ENCODE measurements at regions not wholly inside any gene's neighbourhood (a gene's known extent, or its start where the extent isn't known, plus 50 kb on each side); places are given as distances from the start of the nearest gene placed in this dataset.

DNA sequence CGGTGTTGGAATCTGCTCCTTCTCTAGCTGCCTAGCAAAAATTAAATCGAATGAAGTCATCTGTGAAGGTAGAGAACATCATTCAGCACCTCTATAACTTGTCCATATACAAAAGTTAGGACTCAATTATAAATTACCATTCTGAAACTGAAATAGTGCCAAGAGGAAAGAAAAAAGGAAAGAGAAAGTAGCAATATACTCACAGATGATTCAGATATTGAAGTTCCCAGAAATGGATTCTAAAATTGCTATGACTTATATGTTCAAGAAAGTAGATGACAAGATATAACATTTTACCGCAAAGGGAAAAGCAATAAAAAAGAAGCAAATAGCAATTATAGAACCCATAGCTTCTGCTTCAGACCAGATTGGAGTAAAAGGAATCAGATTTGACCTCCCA, 333.6 kb upstream of the GYPC start:
- DNase-seq: no peak

DNA sequence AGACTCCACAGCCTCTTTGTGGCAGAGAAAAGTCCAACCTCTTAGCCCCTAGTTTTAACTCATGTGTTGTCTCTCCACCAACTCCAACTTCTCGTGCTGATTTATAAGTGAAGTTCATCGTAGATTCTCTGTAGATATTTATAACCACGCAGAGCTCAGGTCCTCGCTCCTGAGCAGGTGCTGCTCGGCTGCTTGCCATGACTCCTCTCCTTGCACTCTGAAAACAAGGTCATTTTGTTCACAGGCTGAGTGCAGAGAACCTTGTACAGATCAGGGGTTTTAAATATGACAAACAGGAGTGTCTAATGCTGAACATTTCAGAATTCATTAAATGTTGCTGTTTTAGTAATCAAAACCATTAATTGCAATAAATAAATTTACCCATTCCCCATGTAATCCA, 330.8 kb upstream of the GYPC start:
- DNase-seq: no peak

DNA sequence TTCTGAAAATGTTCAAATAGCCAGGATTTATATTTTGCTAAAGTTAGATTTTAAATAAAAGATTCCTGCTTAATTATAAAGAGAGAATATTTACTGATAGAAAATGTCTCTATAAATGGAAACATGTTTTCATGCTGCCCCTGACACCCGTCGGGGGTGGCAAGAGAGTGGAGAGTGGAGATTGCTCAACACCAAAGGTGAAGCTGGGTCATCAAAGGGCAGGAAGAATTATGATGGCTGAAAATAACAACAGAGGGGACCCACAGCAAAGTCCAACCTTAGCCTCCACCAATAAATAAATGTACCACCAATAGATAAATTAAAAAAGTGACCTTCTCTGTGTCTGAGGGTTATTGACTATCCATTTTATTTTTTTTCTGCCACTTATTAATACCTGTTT, 326.8 kb upstream of the GYPC start:
- no peak for DNase-seq

DNA sequence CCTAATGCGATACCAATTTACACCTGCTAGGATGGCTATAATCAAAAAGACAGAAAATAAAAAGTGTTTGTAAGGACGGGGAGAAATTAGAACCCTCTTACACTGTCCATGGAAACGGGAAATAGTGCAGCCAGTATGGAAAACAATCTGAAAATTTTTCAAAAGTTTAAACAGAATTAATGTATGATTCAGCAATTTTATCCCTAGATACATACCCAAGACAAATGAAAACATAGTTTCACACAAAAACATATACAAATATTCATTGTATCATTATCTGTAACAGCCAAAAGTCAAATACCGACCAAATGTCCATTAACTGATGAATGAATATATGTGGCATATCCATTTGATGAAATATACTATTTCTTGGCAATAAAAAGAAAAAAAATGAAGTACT, 313.5 kb upstream of the GYPC start:
- DNase-seq: no peak

DNA sequence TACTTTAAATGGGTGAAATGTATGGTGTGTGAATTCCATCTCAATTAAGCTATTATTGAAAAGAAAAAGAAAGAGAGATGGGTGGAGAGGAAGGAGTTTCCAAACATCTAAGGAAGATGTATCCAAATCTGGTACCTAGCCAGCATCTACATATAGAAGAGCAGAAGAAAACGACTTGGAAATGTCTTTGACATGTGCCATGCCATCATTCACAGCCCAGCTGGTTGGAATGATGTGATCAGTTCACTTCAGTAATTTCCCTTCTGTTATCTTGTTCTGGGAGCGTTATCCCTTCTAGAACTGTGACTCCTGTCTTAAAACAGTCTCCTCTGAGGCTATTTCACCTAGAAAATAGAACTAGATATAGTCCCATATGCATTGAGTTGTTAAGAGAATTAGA, 312.8 kb upstream of the GYPC start:
- DNase-seq: no peak

DNA sequence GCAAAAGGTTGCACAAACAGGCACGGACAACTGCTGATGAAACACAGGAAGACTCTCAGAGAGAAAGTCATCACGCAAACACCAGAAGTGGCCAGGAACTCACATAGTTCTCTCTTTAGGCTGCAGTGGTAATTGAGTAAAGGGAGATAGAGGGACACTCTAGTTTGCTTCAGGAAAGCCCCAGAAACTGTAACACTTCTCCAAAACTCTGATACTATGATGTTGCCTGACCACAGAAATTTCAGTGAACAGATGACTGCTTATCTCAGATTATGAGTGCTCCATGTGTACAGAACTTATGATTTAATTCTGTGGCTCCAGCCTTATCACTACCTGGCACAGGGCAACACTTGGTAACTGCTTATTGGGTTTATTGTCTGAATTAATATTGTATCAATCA, 311.5 kb upstream of the GYPC start:
- no peak for DNase-seq

DNA sequence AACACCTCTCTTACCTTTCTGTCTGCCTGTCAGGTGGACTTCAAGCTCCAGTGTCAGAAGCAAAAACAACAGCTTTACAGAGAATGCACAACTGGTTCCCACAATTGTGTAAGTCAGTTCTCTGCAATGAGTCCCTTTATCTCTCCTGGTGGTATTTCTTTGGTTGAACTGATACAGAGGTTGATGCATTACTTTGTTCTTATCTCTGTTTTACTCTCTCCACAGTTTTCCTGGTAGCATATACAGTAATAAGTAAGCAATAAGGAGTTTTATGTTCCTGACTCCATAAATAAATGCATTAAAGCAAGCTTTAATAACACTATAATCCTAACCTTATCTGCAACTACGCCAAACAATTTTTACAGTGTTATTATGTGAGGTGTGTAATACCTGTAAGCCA, 310.3 kb upstream of the GYPC start:
- no peak for DNase-seq

DNA sequence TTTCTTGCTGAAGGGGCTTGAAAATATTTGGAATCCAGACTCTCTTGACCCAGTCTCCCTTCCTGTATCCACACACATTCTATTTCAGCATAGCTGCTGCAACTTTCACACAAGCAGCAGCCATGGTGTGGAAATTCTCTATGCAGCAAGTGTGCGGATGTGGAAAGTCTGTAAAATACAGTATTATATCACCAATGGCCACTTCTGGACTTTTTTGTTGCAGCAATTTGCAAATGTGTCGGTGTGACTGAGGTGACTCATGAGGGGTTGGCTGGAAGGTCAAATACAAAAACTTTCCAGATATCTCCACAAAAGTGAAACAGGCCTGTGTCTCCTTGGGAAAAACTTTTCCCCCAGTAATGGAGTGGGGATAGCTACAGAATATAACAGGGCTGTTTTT, 299.3 kb upstream of the GYPC start:
- no peak for DNase-seq

DNA sequence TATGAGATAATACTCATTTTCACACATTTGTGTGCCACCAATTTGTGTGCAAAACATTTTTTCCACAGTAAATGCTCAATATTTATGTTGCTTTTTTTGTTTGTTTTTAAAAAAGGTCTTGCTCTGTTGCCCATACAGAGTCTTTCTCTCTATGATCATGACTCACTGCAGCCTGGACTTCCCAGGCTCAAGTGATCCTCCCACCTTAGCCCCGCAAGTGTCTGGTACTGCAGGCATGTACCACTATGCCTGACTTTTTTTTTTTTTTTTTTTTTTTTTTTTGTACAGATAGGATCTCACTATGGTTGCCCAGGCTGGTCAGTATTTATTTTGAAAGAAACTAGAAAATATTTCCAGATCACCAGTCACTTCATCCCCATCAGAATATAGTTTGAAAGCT, 297.8 kb upstream of the GYPC start:
- DNase-seq: no peak

DNA sequence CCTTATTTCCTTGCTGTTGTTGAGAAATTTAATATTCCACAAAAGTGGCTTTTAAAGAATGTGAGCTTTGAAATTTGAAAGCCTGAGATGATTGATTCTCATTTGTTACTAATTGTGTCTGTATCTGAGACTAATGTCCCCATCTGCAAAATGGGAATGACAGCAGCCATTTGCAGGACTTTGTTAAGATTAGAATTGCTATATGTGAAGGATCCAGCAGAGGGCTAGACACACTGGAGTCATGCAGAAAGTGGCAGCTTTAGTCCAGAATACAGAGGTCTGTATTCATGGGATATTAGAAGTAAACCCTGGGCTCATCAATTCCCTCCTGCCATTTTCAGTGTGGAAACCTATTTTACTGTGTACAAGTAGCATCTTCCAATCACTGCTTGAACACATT, 296.5 kb upstream of the GYPC start:
- DNase-seq: no peak

DNA sequence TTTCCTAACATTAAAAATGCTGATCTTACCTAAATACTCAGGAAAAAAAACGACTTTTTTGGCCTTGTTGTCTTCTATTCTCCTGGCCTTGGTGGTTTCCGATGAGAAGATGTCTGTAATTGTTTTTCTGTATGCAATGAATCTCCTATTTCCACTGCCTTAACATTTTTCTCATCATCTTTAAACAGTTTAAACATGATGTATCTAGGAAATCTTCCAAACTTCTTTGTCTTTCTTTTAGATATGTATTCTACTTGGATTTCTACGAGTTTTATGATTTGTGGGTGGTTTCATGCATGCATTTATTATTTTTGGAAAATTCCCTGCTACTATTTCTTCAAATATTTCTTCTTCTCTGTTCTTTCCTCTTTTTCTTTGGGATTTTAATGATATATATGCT, 288.6 kb upstream of the GYPC start:
- no peak for DNase-seq

DNA sequence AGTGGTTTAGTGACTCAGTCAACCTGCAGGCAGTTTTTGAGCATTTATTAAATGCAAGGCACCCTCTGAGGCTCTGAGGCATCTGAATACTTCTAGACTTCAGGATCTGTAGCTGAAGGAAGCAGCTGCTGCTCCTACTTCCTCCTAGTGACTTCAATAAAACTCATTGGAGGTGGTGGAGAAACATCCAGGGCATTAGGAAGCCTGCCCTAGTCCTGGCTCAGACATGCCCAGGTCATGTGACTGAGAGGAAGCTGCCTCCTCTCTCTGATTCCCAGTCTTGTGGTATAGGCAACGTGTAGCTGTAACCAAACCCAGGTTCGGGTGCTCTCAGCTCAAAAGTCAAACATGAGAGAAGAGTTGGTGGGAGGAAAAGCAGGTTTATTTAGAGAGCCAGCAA, 287.2 kb upstream of the GYPC start:
- no peak for DNase-seq

DNA sequence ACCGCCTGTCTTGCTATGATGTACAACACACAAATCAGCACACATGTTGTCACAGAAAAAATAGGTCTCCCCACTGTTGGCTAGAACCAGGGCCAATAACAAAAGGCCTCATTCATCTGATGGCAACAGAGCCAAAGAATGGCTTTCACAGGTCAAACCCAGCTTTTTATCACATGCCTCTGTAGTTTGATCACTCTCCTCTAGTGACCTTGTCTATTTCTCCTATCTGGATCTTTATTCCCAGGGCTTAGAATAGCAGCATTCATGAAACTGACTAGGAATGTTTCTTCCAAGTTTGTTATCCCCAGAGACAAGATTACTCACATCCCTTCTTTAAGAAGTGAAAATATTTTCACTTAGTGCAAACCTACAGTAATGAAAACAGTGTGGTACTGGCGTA, 285.8 kb upstream of the GYPC start:
- DNase-seq: no peak

DNA sequence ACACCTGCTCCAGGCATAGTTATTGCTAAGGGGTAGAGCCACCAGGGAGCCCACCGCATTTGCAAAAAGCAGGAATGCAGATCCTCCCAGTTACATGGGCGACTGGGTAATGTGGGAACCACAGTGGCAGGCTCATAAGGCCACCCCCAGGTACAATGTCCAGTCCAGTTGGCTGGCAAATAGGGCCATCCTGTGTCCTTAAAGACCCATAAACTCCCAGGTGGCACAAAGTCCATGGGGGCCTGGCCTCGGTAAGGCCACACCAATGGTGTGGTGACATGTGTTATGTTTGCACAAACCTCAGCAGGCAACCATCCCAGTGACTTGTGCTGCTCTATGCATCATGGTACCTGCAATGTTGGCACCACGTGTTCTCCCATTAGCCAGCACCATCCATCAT, 283.6 kb upstream of the GYPC start:
- DNase-seq: no peak

DNA sequence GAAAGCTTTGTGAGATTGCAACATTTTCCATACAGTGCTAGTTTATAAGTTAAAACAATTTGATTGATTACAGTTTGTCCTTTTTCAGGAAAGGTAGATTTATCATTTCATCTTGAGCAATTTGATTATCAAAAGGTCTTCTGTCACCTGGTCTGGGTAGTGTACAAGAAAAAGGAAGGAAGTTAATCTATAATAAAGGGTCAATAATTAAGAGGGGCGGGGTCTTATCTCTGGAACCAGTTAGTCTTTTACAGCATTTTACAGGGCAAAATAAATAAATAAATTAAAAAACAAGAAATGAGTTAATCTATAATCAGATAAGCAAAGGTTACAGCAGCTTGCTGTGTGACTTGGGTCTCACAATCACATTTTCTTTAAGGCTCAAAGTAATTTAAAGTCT, 277.8 kb upstream of the GYPC start:
- DNase-seq: no peak

DNA sequence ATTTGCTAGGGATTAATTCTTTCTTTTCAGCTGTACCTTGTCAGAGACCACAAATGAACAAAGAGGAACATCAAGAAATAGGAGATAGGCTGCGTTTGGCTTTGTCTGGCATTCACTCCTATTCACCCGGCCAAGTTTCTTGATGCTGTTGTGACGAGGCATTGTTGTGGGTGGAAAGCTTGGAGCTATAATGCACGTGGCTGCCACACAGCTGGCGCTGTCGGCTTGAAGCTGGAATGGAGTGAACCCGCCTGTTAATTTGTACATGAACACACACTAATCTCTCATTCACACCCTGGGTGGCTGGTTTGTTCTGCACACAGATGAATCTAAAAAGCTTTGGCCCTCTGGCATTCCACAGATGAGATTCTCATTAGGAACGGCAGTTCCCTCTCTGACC, 274.9 kb upstream of the GYPC start:
- no peak for DNase-seq

DNA sequence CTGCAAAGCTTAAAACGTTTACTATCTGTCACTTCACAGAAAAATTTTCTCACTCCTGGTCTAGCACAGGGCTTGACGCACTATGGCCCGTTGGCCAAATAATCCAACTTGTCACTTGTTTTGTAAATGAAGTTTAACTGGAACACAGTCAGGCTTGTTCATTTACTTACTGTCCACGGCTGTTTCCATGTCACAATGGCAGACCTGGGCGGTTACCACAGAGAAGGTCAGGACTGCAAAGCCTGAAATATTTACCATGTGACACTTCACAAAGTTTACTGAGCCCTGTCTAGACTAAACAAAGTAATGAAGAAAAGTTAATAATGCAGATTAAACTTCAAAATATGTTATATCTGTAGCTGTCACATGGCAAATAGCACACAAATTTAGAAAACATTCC, 273.0 kb upstream of the GYPC start:
- DNase-seq: no peak

DNA sequence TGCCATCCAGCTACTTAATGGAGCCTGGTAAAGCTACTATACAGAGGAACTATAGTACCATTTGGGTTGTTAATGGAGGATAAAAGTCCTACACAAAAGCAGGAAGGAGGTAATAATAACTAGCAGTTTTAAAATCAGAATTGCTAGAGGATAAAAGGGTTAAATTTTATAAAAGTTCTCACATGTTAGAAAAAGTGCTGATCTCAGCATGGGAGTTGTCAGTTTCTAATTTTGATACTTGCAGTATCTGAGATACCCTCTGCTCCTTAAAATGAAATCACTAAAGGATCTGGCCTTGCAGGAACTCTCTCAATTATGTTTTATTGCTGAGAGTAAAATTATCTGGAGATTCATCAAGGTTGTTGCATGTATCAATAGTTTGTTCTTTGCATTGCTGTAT, 272.2 kb upstream of the GYPC start:
- no peak for DNase-seq

DNA sequence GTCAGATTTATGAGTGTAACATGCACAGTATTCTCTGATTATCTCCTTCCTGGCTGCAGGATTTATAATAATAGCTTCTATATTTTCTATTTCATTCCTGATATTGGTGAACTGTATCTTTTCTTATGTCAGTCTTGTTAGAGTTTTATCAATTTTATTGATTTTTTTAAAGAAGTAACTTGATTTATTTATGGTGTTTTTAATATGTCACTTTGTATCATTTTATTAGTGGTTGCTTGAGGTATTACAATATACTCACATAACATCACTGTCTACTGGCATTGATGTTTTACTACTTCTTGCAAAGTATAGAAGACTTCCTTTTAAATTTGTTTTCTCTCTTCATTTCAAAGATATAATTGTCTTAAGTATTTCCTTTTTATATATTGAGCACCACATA, 270.5 kb upstream of the GYPC start:
- no peak for DNase-seq

DNA sequence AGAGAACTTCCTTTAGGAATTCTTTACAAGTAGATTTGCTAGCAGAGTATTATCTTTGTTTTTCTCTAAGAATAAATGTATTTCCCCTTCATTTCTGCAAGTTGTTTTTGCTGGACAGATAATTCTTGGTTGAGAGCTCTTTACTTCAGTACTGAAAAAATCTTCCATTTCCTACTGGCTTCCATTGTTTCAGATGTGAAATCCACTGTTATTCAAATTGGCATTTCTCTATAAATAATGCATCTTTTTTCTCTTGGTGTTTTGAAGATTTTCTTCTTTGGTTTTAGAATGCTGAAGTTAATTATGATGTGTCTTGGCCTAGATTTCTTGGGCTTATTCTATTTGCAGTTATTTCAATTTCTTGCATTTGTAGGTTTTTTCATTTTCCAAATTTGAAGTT, 270.0 kb upstream of the GYPC start:
- DNase-seq: no peak

DNA sequence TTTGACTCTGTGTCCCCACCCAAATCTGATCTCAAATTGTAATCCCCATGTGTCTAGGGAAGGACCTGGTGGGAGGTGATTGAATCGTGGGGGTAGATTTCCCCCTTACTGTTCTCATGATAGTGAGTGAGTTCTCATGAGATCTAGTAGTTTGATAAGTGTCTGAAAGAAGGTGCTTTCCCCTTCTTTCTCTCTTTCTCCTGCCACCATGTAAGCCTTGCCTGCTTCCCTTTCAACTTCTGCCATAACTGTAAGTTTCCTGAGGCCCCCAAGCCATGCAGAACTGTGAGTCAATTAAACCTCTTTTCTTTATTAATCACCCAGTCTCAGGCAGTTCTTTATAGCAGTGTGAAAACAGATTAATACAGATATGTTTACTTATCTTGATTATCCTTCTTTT, 266.5 kb upstream of the GYPC start:
- DNase-seq: no peak

DNA sequence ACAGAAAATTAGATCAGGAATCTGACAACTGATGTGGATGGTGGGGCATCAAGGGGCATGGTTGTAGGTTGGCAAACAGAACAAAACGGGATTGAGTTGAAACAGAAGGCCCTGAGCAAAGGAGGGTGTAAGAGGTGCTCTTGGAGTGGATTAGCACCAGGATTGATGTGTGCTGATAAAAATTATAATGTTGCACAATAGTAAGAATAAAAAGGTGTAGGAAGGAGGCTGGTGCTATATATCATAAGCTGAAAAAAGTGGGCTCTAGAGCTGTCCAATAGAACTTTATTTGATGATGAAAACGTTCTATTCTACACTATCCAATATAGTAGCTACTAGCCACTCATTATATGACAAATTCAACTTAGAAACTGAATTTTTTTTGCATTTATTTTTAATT, 263.1 kb upstream of the GYPC start:
- no peak for DNase-seq

DNA sequence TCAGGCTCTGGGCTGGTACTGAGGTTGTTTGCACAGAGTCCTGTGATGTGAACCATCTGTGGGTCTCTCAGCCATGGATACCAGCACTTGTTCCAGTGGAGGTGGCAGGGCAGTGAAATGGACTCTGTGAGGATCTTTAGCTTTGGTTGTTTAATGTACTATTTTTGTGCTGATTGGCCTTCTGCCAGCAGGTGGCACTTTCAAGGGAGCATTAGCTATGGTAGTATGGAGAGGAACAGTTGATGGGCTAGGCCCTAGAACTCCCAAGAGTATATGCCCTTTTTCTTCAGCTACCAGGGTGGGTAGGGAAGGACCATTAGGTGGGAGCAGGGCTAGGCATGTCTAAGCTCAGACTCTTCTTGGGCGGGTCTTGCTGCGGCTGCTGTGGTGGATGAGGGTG, 257.0 kb upstream of the GYPC start:
- DNase-seq: no peak

DNA sequence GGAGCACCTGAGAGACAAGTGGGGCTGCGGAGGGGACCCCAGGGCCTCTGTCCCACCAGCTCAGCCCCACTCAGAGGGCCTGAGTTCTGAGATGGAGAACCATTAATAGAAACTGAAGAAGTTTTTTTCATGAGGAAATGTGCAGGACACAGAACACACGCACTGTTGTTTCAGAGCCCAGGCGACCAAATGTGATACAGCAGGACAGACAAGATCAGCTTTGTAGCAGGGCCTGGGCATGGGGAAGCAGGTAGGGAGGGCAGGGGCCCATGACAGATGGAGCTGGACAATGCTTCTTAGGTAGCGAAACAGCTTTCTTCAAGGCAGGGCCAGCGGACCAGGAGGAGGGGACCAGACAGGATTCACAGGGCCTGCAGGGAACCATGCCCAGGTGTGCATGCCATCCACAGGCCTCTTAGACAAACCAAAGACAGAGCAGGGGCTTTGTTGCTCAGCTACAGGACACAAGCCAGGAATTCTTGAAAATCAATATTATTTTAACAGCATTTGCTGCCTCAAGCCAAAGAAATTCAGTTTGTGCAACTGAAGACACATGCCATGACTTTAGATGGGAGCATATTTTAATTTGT, 252.8 kb upstream of the GYPC start:
- DNase-seq: no peak

DNA sequence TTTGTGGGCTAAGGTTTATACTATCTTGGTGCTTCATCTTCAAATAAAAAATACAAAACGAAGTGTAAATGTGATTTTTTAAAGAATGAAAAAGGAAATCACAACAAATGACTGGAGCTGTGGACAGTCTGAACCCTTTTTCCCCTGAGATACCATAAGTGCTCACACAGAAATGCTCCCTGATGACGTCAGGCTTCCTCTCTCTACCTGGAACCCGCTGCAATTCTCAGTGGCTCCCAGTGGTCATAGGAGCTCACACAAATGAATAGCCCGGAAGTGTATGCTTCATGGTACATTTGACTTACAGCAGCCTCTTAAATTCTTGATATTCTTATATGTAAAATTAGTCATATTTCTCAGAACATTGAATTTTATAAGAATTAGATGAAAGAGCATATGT, 249.7 kb upstream of the GYPC start:
- no peak for DNase-seq
